ENCODE measurements at regions not wholly inside any gene's neighbourhood (a gene's known extent, or its start where the extent isn't known, plus 50 kb on each side); places are given as distances from the start of the nearest gene placed in this dataset.
A peak's percentile ranks its signal among the peaks of the same experiment; 100 is the strongest.
"Not testable (repeated sequence)": the region's sequence is repeated elsewhere in the genome, so short reads cannot be mapped to it uniquely, and the experiment has no call there.

- peaks cover 66% of the 10 kb centered on the region for H3K9me3 Mint-ChIP-seq
- ATAC-seq (no peak), DNase-seq (ENCODE audit: low spot score) (no peak)
- H3K27me3 Mint-ChIP-seq (ENCODE audit: low read depth) = no peaks in the 10 kb centered on the region
- ChIA-PET CTCF (no interaction called here), POLR2A (no interaction called here)
- no peak overlapping the region for H3K4me3 Mint-ChIP-seq
- H3K4me1 Mint-ChIP-seq = peaks cover 5% of the 10 kb centered on the region
- no peak overlapping the region for H3K27ac Mint-ChIP-seq
- H3K36me3 Mint-ChIP-seq = peaks cover 49% of the 10 kb centered on the region
- TF ChIP-seq STAT6 (CRISPR knock-in tag; conservative IDR thresholded peaks at IDR 0.05; ENCODE audit: low read depth) = no peak
- peak; percentile 92 for TF ChIP-seq ZNF317 (CRISPR knock-in tag; IDR thresholded peaks at IDR 0.05; ENCODE audit: borderline replicate concordance, low read depth)
Measured at GRCh38 chr15:39009740-39010139, 445.1 kb upstream of the RASGRP1 start.

- POLR2A ChIA-PET; H3K27ac Mint-ChIP-seq; H3K4me1 Mint-ChIP-seq; DNase-seq (ENCODE audit: low spot score); ATAC-seq; CTCF ChIA-PET; H3K4me3 Mint-ChIP-seq; H3K27me3 Mint-ChIP-seq (ENCODE audit: low read depth): not testable (repeated sequence)
- peaks cover 61% of the 10 kb centered on the region for H3K9me3 Mint-ChIP-seq
- H3K36me3 Mint-ChIP-seq = peaks cover 41% of the 10 kb centered on the region
Measured at GRCh38 chr15:39011066-39011465, 446.5 kb upstream of the RASGRP1 start.

GRCh38 chr15:39013262-39013661 is 448.6 kb upstream of the RASGRP1 start:
- CTCF ChIA-PET = no interaction called here

More at GRCh38 chr15:39013262-39013661, 448.6 kb upstream of the RASGRP1 start:
- peaks cover 32% of the 10 kb centered on the region for H3K36me3 Mint-ChIP-seq
- H3K9me3 Mint-ChIP-seq = peaks cover 43% of the 10 kb centered on the region
- H3K27me3 Mint-ChIP-seq (ENCODE audit: low read depth) = no peaks in the 10 kb centered on the region; the same call in none of the 2 replicates
- ATAC-seq = no peak
- POLR2A ChIA-PET = no interaction called here
- no peak overlapping the region for H3K4me3 Mint-ChIP-seq
- TF ChIP-seq MYBL2 (CRISPR knock-in tag; IDR thresholded peaks at IDR 0.05) = no peak
- no peak for TF ChIP-seq SMAD4 (CRISPR knock-in tag; IDR thresholded peaks at IDR 0.05)
- no peak for TF ChIP-seq USF1 (CRISPR knock-in tag; IDR thresholded peaks at IDR 0.05)
- no peak for TF ChIP-seq NFYB (CRISPR knock-in tag; conservative IDR thresholded peaks at IDR 0.05; ENCODE audit: low read depth)
- TF ChIP-seq ZNF671 (CRISPR knock-in tag; IDR thresholded peaks at IDR 0.05) = no peak
- TF ChIP-seq ZNF232 (CRISPR knock-in tag; IDR thresholded peaks at IDR 0.05) = no peak
- no peak for TF ChIP-seq HMGXB4 (CRISPR knock-in tag; IDR thresholded peaks at IDR 0.05)
- no peak for TF ChIP-seq GABPB1 (CRISPR knock-in tag; IDR thresholded peaks at IDR 0.05)
- no peak for TF ChIP-seq ERG (CRISPR knock-in tag; IDR thresholded peaks at IDR 0.05)
- TF ChIP-seq ARID4B (CRISPR knock-in tag; IDR thresholded peaks at IDR 0.05; ENCODE audit: borderline replicate concordance) = no peak
- DNase-seq (ENCODE audit: low spot score) = no peak
- peaks cover 20% of the 10 kb centered on the region for H3K4me1 Mint-ChIP-seq
- H3K27ac Mint-ChIP-seq = no peak overlapping the region
